T-helper 1 cell treated with Interleukin-12 subunit alpha and Interleukin-12 subunit beta and Interleukin-4 antibody, amounts not matched to agents 30 μg/mL and 1 μg/mL, for 36 hours (primary cell): ENCODE measurements at regions not wholly inside any gene's neighbourhood (a gene's known extent, or its start where the extent isn't known, plus 50 kb on each side); places are given as distances from the start of the nearest gene placed in this dataset.
"Not testable (repeated sequence)": the region's sequence is repeated elsewhere in the genome, so short reads cannot be mapped to it uniquely, and the experiment has no call there.

Source experiments
- H3K27ac Mint-ChIP-seq: one replicate; pipeline ENCODE4 v1.8.0; 2021; ENCODE audit warnings: mild to moderate bottlenecking, mixed read lengths
- H3K27me3 Mint-ChIP-seq: one replicate; pipeline ENCODE4 v1.8.0; 2021; ENCODE audit warnings: low read depth, mixed read lengths
- H3K36me3 Mint-ChIP-seq: one replicate; pipeline ENCODE4 v1.8.0; 2021; ENCODE audit warnings: low read depth, mixed read lengths
- H3K4me1 Mint-ChIP-seq: one replicate; pipeline ENCODE4 v1.8.0; 2021; ENCODE audit warnings: low read depth, mixed read lengths
- H3K4me3 Mint-ChIP-seq: one replicate; pipeline ENCODE4 v1.8.0; 2021; ENCODE audit warnings: mild to moderate bottlenecking, moderate library complexity, mixed read lengths
- H3K9me3 Mint-ChIP-seq: one replicate; pipeline ENCODE4 v1.8.0; 2021; ENCODE audit warnings: mixed read lengths

GRCh38 chr21:19508844-19509243, 1105.3 kb upstream of the TMPRSS15 start:
- H3K9me3 Mint-ChIP-seq: peaks cover 33% of the 10 kb centered on the region
- no peak overlapping the region for H3K4me3 Mint-ChIP-seq
- H3K27ac Mint-ChIP-seq: no peak overlapping the region
- H3K27me3 Mint-ChIP-seq: no peaks in the 10 kb centered on the region
- H3K4me1 Mint-ChIP-seq: no peaks in the 10 kb centered on the region
- H3K36me3 Mint-ChIP-seq: no peaks in the 10 kb centered on the region

GRCh38 chr21:19510057-19510456, 1106.5 kb upstream of the TMPRSS15 start:
- Mint-ChIP-seq H3K9me3 (peaks cover 32% of the 10 kb centered on the region), H3K36me3 (no peaks in the 10 kb centered on the region)

GRCh38 chr21:19510653-19511052, 1107.1 kb upstream of the TMPRSS15 start:
- Mint-ChIP-seq H3K27me3 (no peaks in the 10 kb centered on the region), H3K4me3 (no peak overlapping the region), H3K9me3 (peaks cover 31% of the 10 kb centered on the region), H3K27ac (no peak overlapping the region), H3K36me3 (no peaks in the 10 kb centered on the region), H3K4me1 (no peaks in the 10 kb centered on the region)

More at GRCh38 chr21:19510057-19510456, 1106.5 kb upstream of the TMPRSS15 start:
- Mint-ChIP-seq H3K4me3 (no peak overlapping the region), H3K27ac (no peak overlapping the region), H3K4me1 (no peaks in the 10 kb centered on the region), H3K27me3 (no peaks in the 10 kb centered on the region)

DNA sequence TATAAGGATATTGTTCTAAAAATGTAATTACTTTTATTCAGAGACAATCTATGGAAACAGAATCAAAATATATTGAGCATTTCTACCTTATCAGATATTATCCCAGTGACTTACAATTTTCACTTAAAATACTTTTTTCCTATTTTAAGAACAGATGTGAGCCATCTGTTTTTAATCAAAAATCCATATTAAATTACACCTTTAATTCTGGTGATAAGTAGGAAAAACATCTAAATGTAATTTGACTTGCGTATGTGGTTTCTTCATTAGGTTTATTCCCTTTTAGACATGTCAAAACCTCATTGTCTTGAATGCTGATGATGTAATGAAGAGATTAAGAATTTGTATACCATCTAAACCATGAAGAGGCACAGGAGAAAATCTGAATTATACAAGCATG, 1118.8 kb upstream of the TMPRSS15 start:
- H3K27me3 Mint-ChIP-seq: no peaks in the 10 kb centered on the region

DNA sequence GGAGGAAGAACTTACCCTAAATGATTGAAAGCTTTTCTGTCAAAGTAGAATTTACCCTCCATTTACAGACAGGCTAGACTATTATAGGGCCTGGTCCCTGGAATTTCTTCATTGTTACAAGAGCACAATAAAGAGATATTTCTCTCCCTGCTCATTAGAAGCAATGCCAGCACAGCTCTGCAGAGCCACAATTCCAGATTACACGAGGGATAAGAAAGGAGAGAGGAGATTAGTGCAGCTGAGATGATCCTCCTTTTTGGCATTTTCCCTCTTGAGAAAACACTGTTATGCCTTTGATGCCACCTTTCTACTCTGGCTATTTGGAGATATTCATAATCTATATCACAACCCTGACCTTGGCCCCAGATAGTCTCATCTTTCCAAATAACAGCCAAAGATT, 1119.5 kb upstream of the TMPRSS15 start:
- peaks cover 55% of the 10 kb centered on the region for H3K9me3 Mint-ChIP-seq

More for the DNA sequence above, 1118.8 kb upstream of the TMPRSS15 start:
- no peaks in the 10 kb centered on the region for H3K4me1 Mint-ChIP-seq
- H3K27ac Mint-ChIP-seq: no peak overlapping the region
- no peak overlapping the region for H3K4me3 Mint-ChIP-seq
- H3K36me3 Mint-ChIP-seq: no peaks in the 10 kb centered on the region
- H3K9me3 Mint-ChIP-seq: peaks cover 55% of the 10 kb centered on the region

GRCh38 chr21:19523746-19524145, 1120.2 kb upstream of the TMPRSS15 start:
- H3K27me3 Mint-ChIP-seq: no peaks in the 10 kb centered on the region
- no peaks in the 10 kb centered on the region for H3K4me1 Mint-ChIP-seq
- no peak overlapping the region for H3K4me3 Mint-ChIP-seq
- H3K36me3 Mint-ChIP-seq: no peaks in the 10 kb centered on the region
- H3K27ac Mint-ChIP-seq: no peak overlapping the region
- H3K9me3 Mint-ChIP-seq: peaks cover 49% of the 10 kb centered on the region

More for the DNA sequence above, 1119.5 kb upstream of the TMPRSS15 start:
- H3K36me3 Mint-ChIP-seq: no peaks in the 10 kb centered on the region
- H3K4me3 Mint-ChIP-seq: no peak overlapping the region
- H3K4me1 Mint-ChIP-seq: no peaks in the 10 kb centered on the region
- no peaks in the 10 kb centered on the region for H3K27me3 Mint-ChIP-seq
- no peak overlapping the region for H3K27ac Mint-ChIP-seq

GRCh38 chr21:19529031-19529430, 1125.4 kb upstream of the TMPRSS15 start:
- Mint-ChIP-seq H3K9me3 (peaks cover 26% of the 10 kb centered on the region), H3K4me3 (no peak overlapping the region), H3K4me1 (no peaks in the 10 kb centered on the region), H3K27me3 (no peaks in the 10 kb centered on the region), H3K36me3 (no peaks in the 10 kb centered on the region), H3K27ac (no peak overlapping the region)

- Mint-ChIP-seq H3K36me3 (no peaks in the 10 kb centered on the region), H3K27me3 (no peaks in the 10 kb centered on the region), H3K9me3 (peaks cover 18% of the 10 kb centered on the region), H3K27ac (no peak overlapping the region), H3K4me3 (no peak overlapping the region), H3K4me1 (no peaks in the 10 kb centered on the region)
These were observed 1131.8 kb upstream of the TMPRSS15 start for GRCh38 chr21:19535356-19535755.

- H3K4me1 Mint-ChIP-seq: no peaks in the 10 kb centered on the region
- no peaks in the 10 kb centered on the region for H3K36me3 Mint-ChIP-seq
- H3K27me3 Mint-ChIP-seq: no peaks in the 10 kb centered on the region
- H3K4me3 Mint-ChIP-seq: no peak overlapping the region
- H3K9me3 Mint-ChIP-seq: peaks cover 24% of the 10 kb centered on the region
- no peak overlapping the region for H3K27ac Mint-ChIP-seq
These were observed 1133.5 kb upstream of the TMPRSS15 start for GRCh38 chr21:19537116-19537515.

GRCh38 chr21:19540287-19540686, 1136.7 kb upstream of the TMPRSS15 start:
- H3K4me1 Mint-ChIP-seq: no peaks in the 10 kb centered on the region
- H3K9me3 Mint-ChIP-seq: peaks cover 42% of the 10 kb centered on the region
- no peak overlapping the region for H3K4me3 Mint-ChIP-seq
- H3K27me3 Mint-ChIP-seq: no peaks in the 10 kb centered on the region
- peaks cover 1% of the 10 kb centered on the region for H3K36me3 Mint-ChIP-seq
- H3K27ac Mint-ChIP-seq: no peak overlapping the region

- H3K4me1 Mint-ChIP-seq: no peaks in the 10 kb centered on the region
- H3K36me3 Mint-ChIP-seq: peaks cover 1% of the 10 kb centered on the region
- H3K27me3 Mint-ChIP-seq: no peaks in the 10 kb centered on the region
- no peak overlapping the region for H3K27ac Mint-ChIP-seq
- H3K9me3 Mint-ChIP-seq: peaks cover 49% of the 10 kb centered on the region
- H3K4me3 Mint-ChIP-seq: no peak overlapping the region
These were observed 1138.0 kb upstream of the TMPRSS15 start for GRCh38 chr21:19541602-19542001.

DNA sequence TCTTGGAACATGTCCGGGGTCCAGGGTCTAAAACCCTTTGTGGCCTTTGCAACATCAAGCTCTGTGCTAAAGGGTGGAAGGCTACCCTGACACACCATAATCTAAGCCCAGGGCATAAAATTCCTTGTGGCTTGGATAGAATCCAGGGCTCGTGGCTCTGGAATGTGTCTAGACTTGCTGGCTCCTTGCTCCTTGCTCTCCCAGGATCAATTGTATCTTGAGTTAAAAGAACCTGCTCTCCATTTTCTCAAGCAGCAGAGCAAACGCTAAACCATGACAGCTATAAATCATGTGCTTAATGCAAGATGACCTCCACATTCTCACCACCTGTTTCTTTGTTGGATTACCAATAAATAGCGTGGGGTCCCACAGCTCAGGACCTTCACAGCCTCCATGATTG, 1140.9 kb upstream of the TMPRSS15 start:
- H3K4me1 Mint-ChIP-seq, H3K27ac Mint-ChIP-seq, H3K36me3 Mint-ChIP-seq, H3K4me3 Mint-ChIP-seq, H3K27me3 Mint-ChIP-seq: not testable (repeated sequence)
- H3K9me3 Mint-ChIP-seq: peaks cover 55% of the 10 kb centered on the region

DNA sequence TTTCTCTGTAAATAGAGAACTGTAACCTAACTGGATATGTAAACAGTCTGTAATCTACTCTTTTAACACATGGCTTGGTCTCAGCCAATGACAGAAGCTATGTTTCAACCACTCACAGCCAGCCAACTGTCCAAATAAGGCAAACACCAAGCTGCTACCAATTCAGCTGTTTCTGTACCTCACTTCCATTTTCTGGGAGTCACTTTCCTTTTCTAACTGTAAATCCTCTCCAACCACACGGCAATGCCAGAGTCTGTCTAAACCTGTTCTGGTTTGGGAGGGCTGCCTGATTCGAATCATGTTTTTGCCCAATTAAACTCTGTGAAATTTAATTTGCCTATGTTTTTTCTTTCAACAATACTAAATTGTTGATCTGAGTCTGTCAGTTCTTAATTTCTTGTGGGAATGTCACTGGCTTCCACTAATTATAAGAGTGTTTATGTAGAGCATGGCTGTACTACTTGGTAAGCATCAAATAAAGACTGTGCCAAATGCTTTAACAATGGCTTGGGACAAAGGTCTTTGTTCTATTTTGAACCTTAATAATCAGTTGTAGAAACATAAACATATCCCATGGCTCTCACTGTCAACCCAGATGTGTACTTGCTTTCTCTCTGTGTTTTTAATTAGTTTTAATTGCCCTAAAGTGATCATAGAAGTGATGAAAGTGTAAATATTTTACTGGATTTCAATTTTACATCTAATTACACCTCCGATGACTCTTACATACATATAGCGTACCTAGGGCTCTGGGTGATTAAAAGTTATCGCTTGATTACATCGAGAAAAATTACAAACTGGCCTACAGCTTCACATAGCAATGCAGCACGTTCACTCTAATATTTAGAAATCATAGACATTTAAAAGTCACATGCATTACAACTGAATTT, 1144.6 kb upstream of the TMPRSS15 start:
- H3K4me3 Mint-ChIP-seq: no peak overlapping the region
- peaks cover 46% of the 10 kb centered on the region for H3K9me3 Mint-ChIP-seq
- no peak overlapping the region for H3K27ac Mint-ChIP-seq
- H3K27me3 Mint-ChIP-seq: no peaks in the 10 kb centered on the region
- peaks cover 1% of the 10 kb centered on the region for H3K36me3 Mint-ChIP-seq
- H3K4me1 Mint-ChIP-seq: no peaks in the 10 kb centered on the region

DNA sequence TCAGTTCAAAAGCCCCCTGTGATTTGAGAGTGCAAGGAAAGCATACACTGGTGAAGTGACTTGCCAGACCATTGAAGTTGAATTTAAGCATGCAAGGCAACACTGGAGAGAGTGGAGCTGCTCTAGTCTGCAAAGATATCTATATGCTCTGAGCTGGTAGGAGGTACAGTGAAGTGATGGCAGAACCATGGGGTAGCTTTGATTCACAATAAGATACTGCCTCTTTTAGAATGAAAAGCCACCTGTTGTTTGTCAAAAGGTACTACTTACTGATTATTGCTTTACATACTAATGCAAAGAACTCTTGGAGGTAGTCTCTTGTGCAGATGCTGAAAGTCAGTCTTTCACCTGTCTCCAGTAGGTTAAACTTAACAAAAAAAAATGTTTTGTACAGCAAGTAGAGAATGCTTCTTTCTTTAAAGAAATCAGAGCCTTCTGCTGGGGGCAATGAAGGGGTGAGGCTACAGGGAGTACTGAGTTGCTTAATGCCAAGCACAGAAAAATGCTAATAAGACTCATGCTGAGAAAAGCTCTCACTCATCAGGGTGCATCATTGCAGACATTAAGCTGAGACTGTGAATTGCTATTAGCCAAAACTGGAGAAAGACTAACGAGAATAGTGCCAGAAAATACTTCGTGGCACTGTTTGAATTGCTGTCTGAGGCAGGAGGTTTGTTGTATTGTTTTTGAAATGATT, 1150.5 kb upstream of the TMPRSS15 start:
- Mint-ChIP-seq H3K4me1 (no peaks in the 10 kb centered on the region), H3K4me3 (no peak overlapping the region), H3K36me3 (no peaks in the 10 kb centered on the region)

GRCh38 chr21:19557046-19557445, 1153.5 kb upstream of the TMPRSS15 start:
- H3K9me3 Mint-ChIP-seq: peaks cover 27% of the 10 kb centered on the region
- no peaks in the 10 kb centered on the region for H3K4me1 Mint-ChIP-seq
- no peak overlapping the region for H3K27ac Mint-ChIP-seq
- H3K27me3 Mint-ChIP-seq: no peaks in the 10 kb centered on the region
- H3K36me3 Mint-ChIP-seq: no peaks in the 10 kb centered on the region
- H3K4me3 Mint-ChIP-seq: no peak overlapping the region

More for the DNA sequence above, 1150.5 kb upstream of the TMPRSS15 start:
- Mint-ChIP-seq H3K27me3 (no peaks in the 10 kb centered on the region), H3K9me3 (peaks cover 32% of the 10 kb centered on the region), H3K27ac (no peak overlapping the region)
